Neural cell (in vitro differentiated cells): ENCODE measurements at regions not wholly inside any gene's neighbourhood (a gene's known extent, or its start where the extent isn't known, plus 50 kb on each side); places are given as distances from the start of the nearest gene placed in this dataset.

Experiments used
- H2AFZ ChIP-seq: fragments of 200-600, 300-800 bp; sonication (generic), shearing (Covaris generic); 2 replicates; pipeline ENCODE4 v1.6.0; 2014; ENCODE audit warnings: low read depth, mild to moderate bottlenecking, antibody characterized with exemption, low read length, moderate library complexity
- H3F3A ChIP-seq: fragments of 200-600 bp; shearing (Covaris generic); 2 replicates; pipeline ENCODE4 v1.6.1; 2016; ENCODE audit warnings: mild to moderate bottlenecking, moderate library complexity, mixed read lengths, antibody characterized with exemption, low read length; ENCODE audit not compliant: insufficient read depth, poor library complexity, severe bottlenecking
- H3K27ac ChIP-seq: fragments of 200-600, 300-800 bp; sonication (generic), shearing (Covaris generic); 2 replicates; pipeline ENCODE4 v1.5.1; 2014; ENCODE audit warnings: mild to moderate bottlenecking, low read length, moderate library complexity
- H3K27me3 ChIP-seq: fragments of 300-800, 200-600 bp; sonication (generic), shearing (Covaris generic); 2 replicates; pipeline ENCODE4 v1.6.0; 2014; ENCODE audit warnings: mild to moderate bottlenecking, low read depth, low read length, moderate library complexity; ENCODE audit not compliant: insufficient read depth
- H3K36me3 ChIP-seq: fragments of 300-800, 200-600 bp; sonication (generic), shearing (Covaris generic); 2 replicates; pipeline ENCODE4 v1.5.1; 2014; ENCODE audit warnings: mild to moderate bottlenecking, antibody characterized with exemption, low read length, moderate library complexity; ENCODE audit not compliant: insufficient read depth
- H3K4me2 ChIP-seq: fragments of 300-800, 200-600 bp; sonication (generic), shearing (Covaris generic); 2 replicates; pipeline ENCODE4 v1.6.0; 2014; ENCODE audit warnings: mild to moderate bottlenecking, low read length
- H3K4me3 ChIP-seq: fragments of 300-800, 200-600 bp; sonication (generic), shearing (Covaris generic); 2 replicates; pipeline ENCODE4 v1.5.1; 2014; ENCODE audit warnings: mild to moderate bottlenecking, low read length, moderate library complexity
- H3K79me2 ChIP-seq: fragments of 200-600 bp; shearing (Covaris generic); replicated peaks from 2 replicates; pipeline ENCODE4 v1.6.0; 2014; ENCODE audit warnings: mild to moderate bottlenecking, low read length, moderate library complexity; ENCODE audit not compliant: insufficient read depth
- H3K9ac ChIP-seq: fragments of 300-800, 200-600 bp; sonication (generic), shearing (Covaris generic); 2 replicates; pipeline ENCODE4 v1.6.1; 2016; ENCODE audit warnings: mild to moderate bottlenecking, low read length, mixed read lengths
- H3K9me2 ChIP-seq: fragments of 200-600 bp; shearing (Covaris generic); 2 replicates; pipeline ENCODE4 v1.6.1; 2016; ENCODE audit warnings: mild to moderate bottlenecking, low read length, mixed read lengths; ENCODE audit not compliant: insufficient read depth
- H3K9me3 ChIP-seq: fragments of 200-600, 300-800 bp; sonication (generic), shearing (Covaris generic); 2 replicates; pipeline ENCODE4 v1.6.1; 2016; ENCODE audit warnings: mild to moderate bottlenecking, mixed run types, low read length, moderate library complexity, mixed read lengths
- H4K20me1 ChIP-seq: fragments of 200-600 bp; shearing (Covaris generic); 2 replicates; pipeline ENCODE4 v1.6.1; 2016; ENCODE audit warnings: mild to moderate bottlenecking, mixed run types; ENCODE audit not compliant: insufficient read depth
- CTCF ChIP-seq: fragments of 450-650 bp; IDR thresholded peaks from 2 replicates; pipeline ENCODE4 v1.5.1; 2014; ENCODE audit warnings: antibody characterized with exemption, mild to moderate bottlenecking, moderate library complexity; ENCODE audit not compliant: poor library complexity, severe bottlenecking
- EP300 ChIP-seq: fragments of 450-650 bp; conservative IDR thresholded peaks from 2 replicates; pipeline ENCODE4 v1.6.1; 2014; ENCODE audit warnings: antibody characterized with exemption, mild to moderate bottlenecking, moderate library complexity; ENCODE audit not compliant: poor library complexity, severe bottlenecking
- EZH2 ChIP-seq: fragments of 200-600, 300-800 bp; shearing (Covaris generic), sonication (generic); IDR thresholded peaks from 2 replicates; pipeline ENCODE4 v1.6.1; 2014; ENCODE audit warnings: antibody characterized with exemption, low read length, borderline replicate concordance, mild to moderate bottlenecking; ENCODE audit not compliant: insufficient read depth, poor library complexity, severe bottlenecking
- MXI1 ChIP-seq: fragments of 450-650 bp; conservative IDR thresholded peaks from 2 replicates; pipeline ENCODE4 v1.6.1; 2014; ENCODE audit warnings: antibody characterized with exemption, mild to moderate bottlenecking; ENCODE audit not compliant: poor library complexity, severe bottlenecking
- POLR2AphosphoS5 ChIP-seq: IDR thresholded peaks from 2 replicates; pipeline ENCODE4 v1.6.1; 2012
- RAD21 ChIP-seq: fragments of 450-650 bp; conservative IDR thresholded peaks from 2 replicates; pipeline ENCODE4 v1.6.1; 2014; ENCODE audit warnings: antibody characterized with exemption, mild to moderate bottlenecking, moderate library complexity
- REST ChIP-seq: IDR thresholded peaks from 2 replicates; pipeline ENCODE4 v1.6.1; 2012; ENCODE audit warnings: borderline replicate concordance
- SMC3 ChIP-seq: fragments of 450-650 bp; conservative IDR thresholded peaks from 2 replicates; pipeline ENCODE4 v1.6.1; 2014; ENCODE audit warnings: antibody characterized with exemption, mild to moderate bottlenecking, moderate library complexity; ENCODE audit not compliant: poor library complexity
- TAF1 ChIP-seq: IDR thresholded peaks from 2 replicates; pipeline ENCODE4 v1.6.1; 2012; ENCODE audit warnings: low read depth

GRCh38 chr4:62517716-62518115 is 1317.6 kb downstream of the ADGRL3 start:
- no peaks in the 10 kb centered on the region for H3K27me3 ChIP-seq
- H3K4me2 ChIP-seq, result no peak overlapping the region
- H3K9me3 ChIP-seq, result no peaks in the 10 kb centered on the region
- H2AFZ ChIP-seq, result no peak overlapping the region
- H4K20me1 ChIP-seq, result no peaks in the 10 kb centered on the region
- H3K36me3 ChIP-seq, result no peaks in the 10 kb centered on the region
- no peaks in the 10 kb centered on the region for H3K79me2 ChIP-seq
- no peaks in the 10 kb centered on the region for H3K9me2 ChIP-seq
- no peaks in the 10 kb centered on the region for H3F3A ChIP-seq
- H3K27ac ChIP-seq, result no peak overlapping the region
- no peak overlapping the region for H3K9ac ChIP-seq
- TF ChIP-seq MXI1 (no peak), TAF1 (no peak), RAD21 (no peak), EZH2 (no peak), EP300 (no peak), CTCF (no peak), SMC3 (no peak), POLR2AphosphoS5 (no peak), REST (no peak)
- no peak overlapping the region for H3K4me3 ChIP-seq

- H2AFZ ChIP-seq, result no peak overlapping the region
- no peak overlapping the region for H3K9ac ChIP-seq
- no peaks in the 10 kb centered on the region for H3K9me2 ChIP-seq
- H4K20me1 ChIP-seq, result no peaks in the 10 kb centered on the region
- no peaks in the 10 kb centered on the region for H3K79me2 ChIP-seq
- no peak for TF ChIP-seq CTCF
- TF ChIP-seq EP300, result no peak
- TF ChIP-seq REST, result no peak
- TF ChIP-seq EZH2, result no peak
- no peak for TF ChIP-seq TAF1
- TF ChIP-seq POLR2AphosphoS5, result no peak
- no peak for TF ChIP-seq SMC3
- no peak for TF ChIP-seq MXI1
- TF ChIP-seq RAD21, result no peak
- H3K36me3 ChIP-seq, result no peaks in the 10 kb centered on the region
- no peak overlapping the region for H3K4me2 ChIP-seq
- H3K27ac ChIP-seq, result no peak overlapping the region
- H3K4me3 ChIP-seq, result no peak overlapping the region
- H3K27me3 ChIP-seq, result no peaks in the 10 kb centered on the region
- H3F3A ChIP-seq, result no peaks in the 10 kb centered on the region
- no peaks in the 10 kb centered on the region for H3K9me3 ChIP-seq
Observed at GRCh38 chr4:62513306-62513705, 1313.2 kb downstream of the ADGRL3 start.
